ENCODE measurements at regions not wholly inside any gene's neighbourhood (a gene's known extent, or its start where the extent isn't known, plus 50 kb on each side); places are given as distances from the start of the nearest gene placed in this dataset.

- TF ChIP-seq POLR2A (IDR thresholded peaks at IDR 0.05) (no peak), CTCF (IDR thresholded peaks at IDR 0.05) (no peak)
These were observed 109.5 kb upstream of the PITRM1 start for GRCh38 chr10:3281941-3282673.

All from right lobe of liver (tissue), 4 donors.